Skeletal muscle satellite cell (primary cell): ENCODE measurements at regions not wholly inside any gene's neighbourhood (a gene's known extent, or its start where the extent isn't known, plus 50 kb on each side); places are given as distances from the start of the nearest gene placed in this dataset.
A peak's percentile ranks its signal among the peaks of the same experiment; 100 is the strongest.

Experiments used
- H3K27me3 ChIP-seq: 2 replicates; pipeline ENCODE4 v1.7.0; 2013; ENCODE audit warnings: low read length; ENCODE audit not compliant: control insufficient read depth, insufficient read depth
- H3K36me3 ChIP-seq: 2 replicates; pipeline ENCODE4 v1.7.0; 2013; ENCODE audit warnings: mild to moderate bottlenecking, control low read depth, low read length; ENCODE audit not compliant: insufficient read depth
- H3K4me1 ChIP-seq: 2 replicates; pipeline ENCODE4 v1.7.0; 2013; ENCODE audit warnings: low read length; ENCODE audit not compliant: control insufficient read depth, insufficient read depth
- H3K4me2 ChIP-seq: 2 replicates; pipeline ENCODE4 v1.7.0; 2013; ENCODE audit warnings: mild to moderate bottlenecking, low read length
- H3K4me3 ChIP-seq: 2 replicates; pipeline ENCODE4 v1.7.0; 2013; ENCODE audit warnings: low read length
- H3K9ac ChIP-seq: 2 replicates; pipeline ENCODE4 v1.7.0; 2013; ENCODE audit warnings: mild to moderate bottlenecking, low read depth, low read length, moderate library complexity
- H3K9me3 ChIP-seq: replicated peaks from 2 replicates; pipeline ENCODE4 v1.7.0; 2013; ENCODE audit warnings: mild to moderate bottlenecking, control low read depth, low read length

DNA sequence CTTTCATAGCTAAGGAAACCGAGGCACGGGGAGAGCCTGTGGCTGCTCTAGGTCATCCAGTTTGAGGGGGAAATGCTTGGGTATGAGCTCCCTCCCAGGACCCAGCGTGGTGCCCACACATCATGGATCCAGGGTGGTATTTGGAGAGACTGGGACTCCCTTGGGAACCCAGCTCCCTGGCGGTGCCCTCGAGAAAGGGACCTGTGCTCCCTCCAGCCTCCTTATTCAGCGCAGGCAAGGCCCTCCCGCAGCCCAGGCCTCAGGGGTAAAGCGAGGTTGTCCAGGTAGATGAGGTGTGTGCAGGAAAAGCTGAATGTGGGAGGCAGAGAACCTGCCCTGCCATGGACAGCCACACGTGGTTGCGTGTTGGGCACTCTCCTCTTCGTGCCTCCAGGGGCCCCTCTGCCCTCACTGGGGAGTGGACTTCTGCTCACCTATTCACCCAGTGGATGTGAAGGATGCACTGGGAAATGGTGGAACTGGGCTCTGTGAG is 53.8 kb upstream of the GPR78 start:
- H3K4me1 ChIP-seq, result peaks cover 18% of the 10 kb centered on the region
- peaks cover 14% of the 10 kb centered on the region for H3K27me3 ChIP-seq
- no peak overlapping the region for H3K4me3 ChIP-seq
- no peak overlapping the region for H3K4me2 ChIP-seq
- peak overlapping the region; percentile 49 for H3K9ac ChIP-seq
- peaks cover 2% of the 10 kb centered on the region for H3K9me3 ChIP-seq
- H3K36me3 ChIP-seq, result no peaks in the 10 kb centered on the region

GRCh38 chr4:8528713-8529112 is 51.5 kb upstream of the GPR78 start:
- H3K4me2 ChIP-seq, result no peak overlapping the region
- H3K36me3 ChIP-seq, result no peaks in the 10 kb centered on the region
- H3K27me3 ChIP-seq, result peaks cover 15% of the 10 kb centered on the region
- peak overlapping the region; percentile 5 for H3K9ac ChIP-seq
- no peaks in the 10 kb centered on the region for H3K9me3 ChIP-seq
- H3K4me1 ChIP-seq, result peaks cover 18% of the 10 kb centered on the region
- H3K4me3 ChIP-seq, result no peak overlapping the region
